GM18867 (cell line): ENCODE measurements at regions not wholly inside any gene's neighbourhood (a gene's known extent, or its start where the extent isn't known, plus 50 kb on each side); places are given as distances from the start of the nearest gene placed in this dataset.
"Not testable (repeated sequence)": the region's sequence is repeated elsewhere in the genome, so short reads cannot be mapped to it uniquely, and the experiment has no call there.

Experiments
- ATAC-seq: cut with Tn5 transposase; IDR thresholded peaks from one replicate; pipeline ENCODE4 v1.9.1; 2021; ENCODE audit warnings: mild to moderate bottlenecking, moderate library complexity; ENCODE audit not compliant: unreplicated experiment

DNA sequence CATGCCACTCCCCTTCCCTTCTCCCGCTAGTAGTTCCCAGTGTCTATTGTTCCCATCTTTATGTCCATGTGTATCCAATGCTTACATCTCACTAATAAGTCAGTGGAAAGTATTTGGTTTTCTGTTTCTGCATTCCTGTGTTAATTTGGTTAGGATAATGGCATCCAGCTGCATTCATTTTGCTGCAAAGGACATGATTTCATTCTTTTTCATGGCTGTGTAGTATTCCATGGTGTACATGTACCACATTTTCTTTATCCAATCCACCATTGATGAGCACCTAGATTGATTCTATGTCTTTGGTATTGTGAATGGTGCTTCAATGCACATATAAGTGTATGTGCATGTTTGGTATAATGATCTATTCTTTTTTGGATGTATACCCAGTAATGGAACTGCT lies 502.5 kb upstream of the MAP2 start:
- not testable (repeated sequence) for ATAC-seq

DNA sequence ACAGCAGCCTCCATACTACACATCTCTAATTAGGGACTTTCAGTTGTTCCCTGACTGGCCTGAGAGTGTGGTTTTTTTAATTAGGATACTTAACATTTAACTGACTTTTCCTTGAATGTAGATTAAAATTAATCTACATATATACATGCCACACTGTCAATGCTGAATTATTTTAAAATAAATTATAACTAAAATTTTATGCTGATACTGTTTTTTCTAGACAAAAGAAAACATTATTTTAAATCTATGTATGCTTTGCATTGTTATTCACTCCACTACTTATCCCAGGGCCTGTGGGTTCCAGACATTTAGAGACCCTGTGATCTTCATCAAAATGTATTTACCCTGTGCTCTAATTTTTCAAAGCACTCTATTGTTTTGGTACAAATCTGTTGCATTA lies 496.0 kb upstream of the MAP2 start:
- no peak for ATAC-seq

- ATAC-seq = no peak
These were observed 494.5 kb upstream of the MAP2 start for GRCh38 chr2:208929139-208929864.

DNA sequence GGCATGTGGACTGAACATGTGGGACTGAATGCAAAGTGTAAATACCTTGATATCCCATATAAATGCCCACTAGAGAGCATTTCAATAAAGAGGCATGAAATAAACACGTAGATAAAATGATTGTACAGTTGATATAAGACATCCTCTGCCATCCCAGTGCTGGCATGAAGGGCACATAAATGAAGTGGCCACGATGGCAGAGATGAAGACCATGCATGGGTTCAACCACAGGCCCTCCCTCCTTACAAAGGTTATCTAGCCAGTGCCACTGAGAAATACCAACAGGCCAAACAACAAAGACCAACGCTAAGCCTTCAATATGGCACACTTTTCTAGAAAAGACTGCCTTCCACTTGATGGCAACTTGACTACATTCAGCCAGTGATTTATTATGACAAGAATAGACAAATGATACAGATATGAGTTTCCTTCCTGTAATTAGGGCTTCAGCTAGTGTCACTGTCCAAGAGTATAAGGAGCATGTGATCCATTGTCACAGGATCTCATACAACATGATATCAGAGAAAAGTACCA lies 493.9 kb upstream of the MAP2 start:
- ATAC-seq = no peak

DNA sequence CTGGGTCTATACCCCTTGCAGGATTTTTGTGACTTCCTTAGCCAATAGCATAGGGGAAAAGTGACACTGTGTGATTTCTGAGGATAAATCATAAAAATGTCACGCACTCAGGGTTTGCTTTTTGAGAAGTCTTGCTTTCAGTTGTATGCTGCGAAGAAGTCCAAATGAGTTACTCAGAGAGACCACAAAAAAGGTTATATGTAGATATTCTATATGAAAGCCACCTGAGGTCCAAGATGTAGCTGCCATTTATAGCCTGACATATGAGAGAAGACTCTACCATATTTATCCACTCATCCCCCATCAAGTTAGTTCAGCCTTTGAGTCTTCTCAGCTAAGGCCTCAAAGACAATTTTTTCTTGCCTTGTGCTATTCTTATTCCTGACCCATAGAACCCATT lies 488.3 kb upstream of the MAP2 start:
- no peak for ATAC-seq

- ATAC-seq = no peak
These were observed 486.3 kb upstream of the MAP2 start for GRCh38 chr2:208937521-208937920.

GRCh38 chr2:208939852-208940251 lies 484.0 kb upstream of the MAP2 start:
- no peak for ATAC-seq

DNA sequence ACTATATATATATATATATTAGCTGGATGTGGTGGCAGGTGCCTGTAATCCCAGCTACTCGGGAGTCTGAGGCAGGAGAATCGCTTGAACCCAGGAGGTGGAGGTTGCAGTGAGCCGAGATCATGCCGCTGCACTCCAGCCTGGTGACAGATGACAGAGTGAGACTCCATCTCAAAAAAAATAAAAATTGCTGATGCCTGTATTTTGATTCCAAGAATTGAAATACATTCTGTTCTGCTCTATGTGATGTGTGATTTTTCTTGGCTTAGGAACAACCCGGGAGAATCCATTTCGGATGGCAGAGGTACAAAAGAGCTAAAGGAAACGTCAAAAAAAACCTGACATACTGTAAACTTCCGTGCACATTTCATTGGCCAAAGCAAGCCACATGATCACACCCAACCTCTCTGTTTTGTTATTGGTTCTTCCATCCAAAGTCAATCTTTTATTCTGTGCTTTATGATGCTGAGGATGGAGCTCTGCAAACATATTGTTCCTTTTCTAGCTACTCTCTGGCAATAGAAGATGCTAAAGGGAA lies 478.1 kb upstream of the MAP2 start:
- peak; percentile 51 for ATAC-seq

DNA sequence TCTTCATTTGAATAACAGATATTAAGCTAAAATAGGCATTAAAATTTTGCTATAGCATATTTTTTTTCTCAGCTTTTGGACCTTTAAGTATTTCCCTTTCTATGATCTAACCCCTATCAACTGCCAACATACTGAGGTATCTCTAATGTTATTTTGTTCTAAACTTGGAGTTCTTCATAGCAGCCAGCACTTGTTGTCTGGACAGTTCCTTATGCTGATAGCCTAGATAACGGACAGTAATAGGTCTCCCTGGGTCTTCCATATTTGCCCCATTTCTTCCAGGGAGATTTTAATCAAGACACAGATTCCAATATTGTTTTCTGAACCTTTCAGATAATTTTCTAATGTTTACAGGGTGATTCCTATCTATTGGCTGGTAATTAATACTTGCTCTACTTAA lies 475.8 kb upstream of the MAP2 start:
- ATAC-seq = no peak

DNA sequence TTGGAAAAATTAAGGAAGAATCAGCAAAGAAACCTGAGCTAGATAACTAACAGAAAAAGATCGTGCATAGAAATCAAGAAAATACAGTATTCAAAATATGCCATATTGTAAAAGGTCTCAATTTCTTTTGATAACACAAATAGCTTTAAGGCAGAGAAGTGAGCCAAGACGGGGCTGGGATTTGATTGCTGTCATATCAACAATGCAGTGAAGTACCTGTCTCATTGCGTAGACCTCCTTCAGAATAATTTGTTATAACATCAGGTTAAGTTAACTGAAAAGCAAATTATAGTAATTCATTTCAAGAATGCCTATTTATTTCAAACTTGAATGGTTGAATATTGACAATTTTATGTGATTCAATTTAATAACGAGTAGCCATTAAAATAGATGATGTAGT lies 453.8 kb upstream of the MAP2 start:
- no peak for ATAC-seq

DNA sequence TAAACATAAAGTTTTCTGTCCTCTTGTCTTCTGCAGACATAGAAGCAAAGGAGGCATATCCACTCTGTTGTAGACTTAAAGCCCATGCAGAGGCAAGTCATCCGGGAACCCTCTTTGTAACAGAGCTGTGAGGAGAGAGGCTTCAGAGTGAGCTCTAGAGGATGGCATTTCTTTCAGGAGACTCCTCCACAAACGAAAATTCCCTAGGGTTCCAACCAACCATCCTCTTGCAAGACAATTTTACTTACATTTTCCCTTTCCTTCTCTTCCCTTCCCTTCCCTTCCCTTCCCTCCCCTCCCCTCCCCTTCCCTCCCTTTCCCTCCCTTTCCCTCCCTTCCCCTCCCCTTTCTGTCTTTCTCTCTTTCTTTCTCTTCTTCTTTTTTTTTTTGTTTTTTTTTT lies 446.3 kb upstream of the MAP2 start:
- ATAC-seq = no peak

GRCh38 chr2:208978946-208979345 lies 444.9 kb upstream of the MAP2 start:
- no peak for ATAC-seq

DNA sequence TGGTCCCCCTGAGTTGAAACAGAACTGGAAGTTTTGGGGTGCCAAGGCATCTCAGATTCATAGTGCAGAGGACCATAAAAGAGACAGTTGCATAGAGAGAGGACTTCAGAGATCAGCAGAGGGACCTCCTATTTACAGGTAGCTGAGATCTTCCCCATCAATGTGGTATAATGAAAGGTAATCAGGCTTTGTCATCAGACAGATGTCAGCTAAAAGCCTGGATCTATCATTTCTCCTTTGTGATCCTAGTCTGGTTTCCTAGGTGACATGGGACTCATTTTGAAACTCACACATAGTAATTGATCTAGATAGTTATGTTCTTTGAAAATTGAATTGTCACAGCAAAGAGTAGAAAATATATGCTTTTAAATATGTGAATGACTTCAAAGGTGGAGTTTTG lies 443.5 kb upstream of the MAP2 start:
- no peak for ATAC-seq

DNA sequence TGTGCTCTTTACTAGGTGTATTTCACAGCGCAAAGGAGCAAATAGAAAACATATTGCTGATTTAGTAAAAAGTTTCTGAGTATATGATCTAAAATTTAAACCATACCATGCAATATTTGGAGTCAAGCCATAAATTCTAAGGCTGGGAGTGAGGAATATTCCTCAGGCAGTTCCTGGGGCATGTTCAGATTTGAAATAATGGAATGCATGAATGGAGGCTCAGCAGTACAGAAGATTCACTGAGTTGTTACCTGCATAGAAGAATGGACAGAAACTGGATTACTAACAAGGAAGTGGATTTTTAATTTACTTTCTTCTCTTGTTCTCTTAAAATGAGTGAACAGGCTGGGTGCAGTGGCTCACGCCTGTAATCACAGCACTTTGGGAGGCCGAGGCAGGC lies 441.0 kb upstream of the MAP2 start:
- ATAC-seq = no peak

DNA sequence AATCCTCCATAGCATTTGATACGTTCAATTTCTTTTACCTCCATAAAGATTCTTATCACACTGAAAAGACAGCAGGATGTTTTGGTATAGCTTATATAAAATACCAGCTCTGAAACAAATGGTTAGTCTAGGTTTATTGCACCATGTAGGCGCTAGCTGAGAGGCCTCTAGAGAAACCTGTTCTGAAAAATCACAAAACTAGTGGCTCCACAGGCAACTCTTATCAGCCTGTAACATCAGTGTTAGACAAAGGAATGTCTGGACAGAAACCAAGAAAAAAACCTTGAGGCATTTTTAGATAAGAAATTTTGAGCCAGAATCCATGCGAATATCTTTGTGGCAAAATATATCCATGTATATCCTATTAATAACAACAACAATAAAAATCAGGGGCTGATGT lies 440.4 kb upstream of the MAP2 start:
- ATAC-seq = no peak

DNA sequence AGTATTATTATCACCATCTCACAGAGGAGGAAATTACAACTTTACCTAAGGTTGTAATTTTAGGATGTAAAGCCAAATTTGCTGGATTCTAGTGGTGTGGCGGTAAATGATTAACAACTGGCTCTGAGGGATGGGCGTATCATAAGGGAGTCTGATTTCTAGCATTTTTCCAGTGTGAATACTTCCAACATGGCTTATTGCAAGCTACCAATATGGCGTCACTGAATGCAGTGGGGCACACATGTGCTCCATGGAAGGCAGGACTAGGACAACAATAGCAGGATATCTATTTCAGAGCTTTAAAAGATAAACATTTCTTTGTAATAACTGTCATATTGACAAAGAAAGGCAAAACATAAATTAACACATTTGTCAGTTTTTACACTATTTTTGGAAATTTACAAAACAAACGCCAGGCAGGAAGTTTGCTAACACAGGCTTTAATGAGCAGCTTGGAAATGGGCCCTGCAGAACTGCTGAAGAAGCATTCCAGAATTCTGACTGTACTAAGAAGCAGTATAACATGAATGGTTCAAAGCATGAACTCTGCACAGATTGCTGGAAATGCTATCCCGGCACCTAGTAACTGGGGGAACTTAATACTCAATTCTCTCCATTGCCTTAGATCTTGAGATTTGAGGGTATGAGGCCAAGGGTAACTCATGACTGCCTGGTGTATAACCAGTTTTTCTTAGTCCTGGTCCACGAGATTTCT lies 439.3 kb upstream of the MAP2 start:
- ATAC-seq = no peak

- no peak for ATAC-seq
These were observed 438.2 kb upstream of the MAP2 start for GRCh38 chr2:208985644-208986043.

DNA sequence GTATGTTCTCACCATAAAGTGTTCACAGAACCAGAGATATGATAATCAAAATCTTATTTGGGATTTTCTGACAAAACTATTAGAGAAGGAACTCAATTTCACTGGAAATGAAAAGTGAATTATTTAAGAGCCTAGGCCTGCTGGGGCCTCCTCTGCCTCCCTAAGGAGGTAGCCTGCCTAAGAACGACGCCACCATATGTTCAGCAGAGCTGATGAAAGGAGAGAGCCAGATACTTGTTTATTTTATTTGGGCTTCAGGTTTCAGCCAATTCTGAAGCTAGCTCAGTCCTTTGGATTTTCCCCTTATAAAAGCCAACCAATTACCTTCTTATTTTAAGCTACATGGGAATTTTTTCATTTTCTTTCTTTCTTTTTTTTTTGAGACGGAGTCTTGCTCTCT lies 433.1 kb upstream of the MAP2 start:
- no peak for ATAC-seq

DNA sequence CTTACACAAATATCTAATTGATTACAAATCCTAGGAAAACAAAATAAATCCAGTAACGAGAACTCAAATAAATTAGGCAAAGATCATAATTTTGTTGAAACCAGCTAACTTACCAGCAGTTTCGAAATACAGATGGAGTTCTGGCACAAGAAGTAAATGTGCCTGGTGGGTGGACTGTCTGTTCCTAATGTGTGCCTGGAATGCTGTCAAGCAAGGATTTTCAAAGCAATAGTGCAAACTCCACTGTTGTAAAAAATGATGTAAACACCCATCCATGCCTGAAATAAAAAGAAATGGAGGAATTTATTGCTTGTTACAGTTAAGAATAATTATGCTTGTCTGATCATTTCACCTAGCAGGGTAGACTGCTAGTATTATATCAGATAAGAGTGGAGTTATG lies 423.9 kb upstream of the MAP2 start:
- ATAC-seq = no peak

DNA sequence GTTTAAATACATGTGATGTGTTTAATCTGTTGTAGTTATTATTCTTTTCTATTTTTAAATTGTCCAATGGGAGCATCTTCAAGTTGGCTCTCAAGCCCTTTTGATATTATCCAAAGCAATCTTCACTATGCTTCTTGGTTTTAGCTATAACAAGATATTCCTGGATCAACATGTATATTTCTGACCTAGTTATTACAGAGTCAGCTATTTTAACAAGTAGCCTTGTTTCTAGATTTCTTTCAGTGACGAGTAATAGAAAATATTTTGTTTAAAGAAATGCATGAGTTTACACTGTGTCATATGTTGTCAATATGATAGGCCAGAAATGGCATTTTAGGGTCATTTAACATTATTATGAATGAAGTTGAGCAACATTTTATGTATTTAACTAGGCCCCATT lies 421.8 kb upstream of the MAP2 start:
- ATAC-seq = no peak

DNA sequence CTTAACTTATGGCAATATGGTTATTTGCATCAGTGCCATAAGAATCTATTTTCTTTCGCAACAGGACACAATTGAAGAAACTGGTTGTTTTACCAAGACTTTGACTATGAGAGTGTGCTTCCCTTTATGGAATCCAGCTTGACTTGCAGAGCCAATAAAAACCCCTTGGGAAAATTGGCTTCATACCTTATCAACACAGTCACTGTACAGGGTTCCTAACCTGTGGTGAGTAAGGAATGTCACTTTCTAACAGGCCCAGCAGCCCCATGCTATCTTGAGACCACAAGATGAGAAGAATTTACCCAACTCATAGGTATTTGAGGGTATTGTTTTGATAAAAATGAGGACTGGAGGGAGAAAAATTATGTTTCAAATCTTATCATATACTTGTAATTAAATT lies 418.5 kb upstream of the MAP2 start:
- no peak for ATAC-seq

- no peak for ATAC-seq
These were observed 415.1 kb upstream of the MAP2 start for GRCh38 chr2:209008636-209009287.
